Fibroblast of pulmonary artery (primary cell): ENCODE measurements at regions not wholly inside any gene's neighbourhood (a gene's known extent, or its start where the extent isn't known, plus 50 kb on each side); places are given as distances from the start of the nearest gene placed in this dataset.

ENCODE experiments used
- DNase-seq: peaks from one replicate; pipeline ENCODE4 v3.0.0-alpha.2; 2010; ENCODE audit warnings: low read depth
- H3K4me3 ChIP-seq: replicated peaks from 2 replicates; pipeline ENCODE4 v1.5.1; 2011; ENCODE audit warnings: low read depth, mild to moderate bottlenecking, control low read depth, low read length, moderate library complexity
- TF ChIP-seq, protein P1 (sequence below): IDR thresholded peaks from 2 replicates; pipeline ENCODE4 v1.5.1; 2011; ENCODE audit warnings: mild to moderate bottlenecking, control low read depth, low read length, inconsistent platforms; ENCODE audit errors: missing control alignments

DNA sequence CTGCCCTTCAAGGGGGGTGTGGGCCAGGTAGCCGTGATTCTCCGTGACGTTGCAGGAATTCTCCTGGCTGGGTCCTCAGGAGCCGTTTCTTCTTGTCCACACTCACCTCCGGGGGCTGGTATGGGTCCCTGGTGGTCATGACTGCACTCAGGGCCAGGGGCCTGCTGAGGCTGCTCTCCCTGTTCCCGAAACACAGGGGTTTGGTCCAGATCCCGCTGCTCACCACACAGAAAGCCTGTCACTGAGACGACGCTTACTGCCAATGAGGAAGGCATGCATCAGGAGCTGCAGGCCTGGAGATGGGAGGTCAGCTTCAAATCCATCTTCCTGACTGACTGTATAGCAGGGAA lies 160.7 kb downstream of the RTP5 start:
- DNase-seq = no peak
- no peak overlapping the region for H3K4me3 ChIP-seq
- TF ChIP-seq, protein P1, sequence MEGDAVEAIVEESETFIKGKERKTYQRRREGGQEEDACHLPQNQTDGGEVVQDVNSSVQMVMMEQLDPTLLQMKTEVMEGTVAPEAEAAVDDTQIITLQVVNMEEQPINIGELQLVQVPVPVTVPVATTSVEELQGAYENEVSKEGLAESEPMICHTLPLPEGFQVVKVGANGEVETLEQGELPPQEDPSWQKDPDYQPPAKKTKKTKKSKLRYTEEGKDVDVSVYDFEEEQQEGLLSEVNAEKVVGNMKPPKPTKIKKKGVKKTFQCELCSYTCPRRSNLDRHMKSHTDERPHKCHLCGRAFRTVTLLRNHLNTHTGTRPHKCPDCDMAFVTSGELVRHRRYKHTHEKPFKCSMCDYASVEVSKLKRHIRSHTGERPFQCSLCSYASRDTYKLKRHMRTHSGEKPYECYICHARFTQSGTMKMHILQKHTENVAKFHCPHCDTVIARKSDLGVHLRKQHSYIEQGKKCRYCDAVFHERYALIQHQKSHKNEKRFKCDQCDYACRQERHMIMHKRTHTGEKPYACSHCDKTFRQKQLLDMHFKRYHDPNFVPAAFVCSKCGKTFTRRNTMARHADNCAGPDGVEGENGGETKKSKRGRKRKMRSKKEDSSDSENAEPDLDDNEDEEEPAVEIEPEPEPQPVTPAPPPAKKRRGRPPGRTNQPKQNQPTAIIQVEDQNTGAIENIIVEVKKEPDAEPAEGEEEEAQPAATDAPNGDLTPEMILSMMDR = no peak

DNA sequence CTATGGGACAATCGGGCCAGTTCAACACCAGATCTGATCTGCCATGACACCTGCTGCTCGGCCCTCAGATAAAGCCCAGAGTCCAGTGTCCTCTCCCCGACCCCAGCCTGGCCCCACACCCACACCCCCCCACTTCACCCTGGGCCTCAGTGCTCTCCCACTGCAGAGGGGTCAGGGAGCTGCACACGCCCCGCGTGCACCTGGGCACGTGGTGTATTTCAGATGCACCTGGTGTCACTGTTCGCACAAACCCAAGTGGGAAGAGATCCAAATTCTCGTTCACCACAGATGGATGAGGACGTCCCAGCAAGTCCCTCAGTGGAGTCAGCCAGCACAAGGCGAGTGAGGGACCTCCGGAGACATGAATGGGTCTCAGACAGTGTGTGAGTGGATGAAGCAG lies 161.3 kb downstream of the RTP5 start:
- TF ChIP-seq, protein P1 = no peak

DNA sequence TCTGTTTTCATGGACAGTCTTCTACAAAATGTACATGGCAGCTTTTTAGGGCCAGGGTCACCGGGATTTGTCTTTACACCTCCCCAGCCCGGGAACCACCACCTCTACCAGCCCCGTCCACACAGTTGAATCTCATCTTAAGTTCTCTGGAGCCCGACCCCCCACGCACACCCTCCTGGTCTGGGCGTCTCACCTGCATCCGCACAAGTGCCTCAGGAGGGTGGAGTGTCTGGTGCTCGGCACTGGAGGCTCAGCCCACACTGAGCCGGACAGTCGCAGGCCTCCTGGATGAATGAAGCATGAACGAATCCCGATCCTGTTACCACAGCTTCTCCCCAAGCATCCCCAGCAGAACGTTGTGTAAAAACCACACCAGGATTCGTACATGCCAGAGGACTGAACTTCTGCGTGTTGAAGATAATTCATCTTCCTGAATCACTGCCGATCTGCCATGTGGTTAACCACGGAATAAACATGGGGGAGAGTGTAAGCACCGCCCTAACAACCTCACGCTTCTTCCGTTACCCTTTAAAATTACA lies 162.0 kb downstream of the RTP5 start:
- peak; percentile 52 for DNase-seq
- H3K4me3 ChIP-seq = no peak overlapping the region
- TF ChIP-seq, protein P1 = no peak

More for the DNA sequence above, 161.3 kb downstream of the RTP5 start:
- no peak overlapping the region for H3K4me3 ChIP-seq
- DNase-seq = no peak

DNA sequence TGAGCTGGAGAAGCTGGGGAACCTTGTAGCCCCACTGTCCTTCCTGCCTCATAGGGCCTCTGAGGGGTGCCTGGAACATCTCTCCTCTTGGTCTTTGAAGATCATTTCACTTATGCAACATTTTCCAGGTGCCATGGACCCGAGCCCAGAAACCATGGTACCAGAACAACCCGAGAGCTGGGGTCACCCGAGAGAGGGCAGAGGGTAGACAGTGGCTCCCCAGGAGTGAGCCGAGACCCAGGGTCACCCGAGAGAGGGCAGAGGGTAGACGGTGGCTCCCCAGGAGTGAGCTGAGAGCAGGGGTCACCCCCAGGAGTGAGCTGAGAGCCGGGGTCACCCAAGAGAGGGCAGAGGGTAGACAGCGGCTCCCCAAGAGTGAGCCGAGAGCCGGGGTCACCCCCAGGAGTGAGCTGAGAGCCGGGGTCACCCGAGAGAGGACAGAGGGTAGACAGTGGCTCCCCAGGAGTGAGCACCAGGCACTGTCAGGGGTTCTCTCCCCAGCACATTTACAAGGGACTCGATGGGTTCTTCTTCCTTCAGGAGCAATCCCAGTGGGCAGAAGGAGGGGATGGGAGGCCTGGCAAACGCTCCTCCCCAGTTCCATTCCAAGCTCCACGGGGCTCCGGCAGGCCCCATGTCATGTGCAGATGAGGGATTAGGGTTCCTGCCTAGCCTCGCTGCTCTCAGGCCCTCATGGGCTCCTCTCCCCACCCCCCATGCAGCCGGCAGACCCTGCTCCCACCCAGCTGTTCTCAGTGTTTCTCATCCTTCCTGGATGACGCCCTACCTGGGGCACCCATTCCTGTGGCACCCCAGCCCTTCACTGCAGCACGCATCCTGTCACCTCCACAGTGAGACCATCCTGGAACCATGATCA lies 163.5 kb downstream of the RTP5 start:
- no peak for DNase-seq
- TF ChIP-seq, protein P1 = no peak

DNA sequence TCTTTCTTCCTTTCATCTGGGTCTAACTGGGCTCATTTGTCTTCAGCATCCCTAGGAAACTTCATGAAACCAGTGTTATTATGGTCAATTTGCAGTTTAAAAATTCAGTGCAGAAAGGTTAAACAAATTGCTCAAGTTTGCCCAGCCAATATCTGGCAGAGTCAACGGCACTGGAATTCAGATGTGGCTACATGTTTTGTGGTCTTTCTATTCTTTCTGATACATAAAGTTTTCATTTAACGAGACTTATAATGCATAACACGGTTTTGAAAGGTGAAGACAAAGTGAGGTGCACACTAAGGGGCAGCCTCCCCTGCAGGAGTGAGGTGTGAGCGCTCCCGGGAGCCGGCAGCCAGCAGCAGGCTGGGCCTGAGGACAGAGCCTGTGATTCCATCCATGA lies 164.6 kb downstream of the RTP5 start:
- TF ChIP-seq, protein P1 = no peak
- DNase-seq = no peak
- no peak overlapping the region for H3K4me3 ChIP-seq

More for the DNA sequence above, 163.5 kb downstream of the RTP5 start:
- H3K4me3 ChIP-seq = no peak overlapping the region

DNA sequence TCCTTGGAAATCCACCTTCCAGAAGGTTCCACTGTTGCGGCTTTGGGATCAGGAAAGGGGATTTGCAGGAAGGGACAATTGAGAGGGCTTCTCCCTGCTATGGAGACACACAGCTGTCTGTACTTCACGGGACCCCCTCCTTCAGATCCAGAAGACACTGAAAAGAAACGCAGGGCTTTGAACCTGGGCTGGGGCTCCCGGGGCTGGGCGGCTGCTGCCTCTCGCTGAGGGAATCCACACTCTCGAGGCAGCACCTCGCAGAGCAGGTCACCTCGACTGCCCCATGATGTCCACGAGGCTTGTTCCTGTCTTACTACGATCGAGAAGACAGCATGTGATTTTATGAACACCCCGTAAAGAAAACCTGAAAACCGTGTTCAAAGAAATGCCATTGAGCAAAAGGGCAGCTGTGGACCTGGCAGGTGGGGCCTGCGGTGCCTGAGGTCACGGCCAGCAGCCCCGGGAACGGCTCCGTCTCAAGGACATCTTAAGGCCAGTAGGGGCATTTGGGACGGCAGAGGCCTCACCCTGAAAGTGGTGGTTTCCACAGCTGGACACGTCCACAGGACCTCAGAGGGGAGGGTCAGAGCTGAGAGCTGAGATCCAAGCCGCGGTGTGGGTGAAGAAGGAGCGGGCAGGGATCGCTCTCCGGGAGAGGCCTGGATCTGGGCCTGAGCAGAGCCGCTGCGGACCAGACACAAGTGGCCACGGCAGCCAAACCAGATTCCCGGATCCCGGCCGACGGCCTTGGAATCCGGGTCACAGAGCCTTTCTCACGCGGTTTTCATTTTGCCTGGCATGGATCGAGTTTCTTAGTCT lies 165.7 kb downstream of the RTP5 start:
- TF ChIP-seq, protein P1 = no peak
- H3K4me3 ChIP-seq = no peak overlapping the region
- DNase-seq = no peak
